Endothelial cell of umbilical vein (primary cell): ENCODE measurements at regions not wholly inside any gene's neighbourhood (a gene's known extent, or its start where the extent isn't known, plus 50 kb on each side); places are given as distances from the start of the nearest gene placed in this dataset.
A peak's percentile ranks its signal among the peaks of the same experiment; 100 is the strongest.

ENCODE experiments used
- BruUV-seq: library from RNA; stranded (reverse); fragments of 400-500 nt; replicated peaks from 2 replicates; lab custom pipeline; 2021; lab: Mats Ljungman, UMichigan
- CTCF ChIA-PET: fragments of 300-600, 350-600 bp; sonication (Branson Sonifier 250); formaldehyde crosslinking; loops from one replicate; lab custom pipeline; 2021; ENCODE audit warnings: antibody characterized with exemption, inconsistent platforms; lab: Charles Lee
- POLR2A ChIA-PET: fragments of 300-600, 350-600 bp; sonication (Branson Sonifier 250); formaldehyde crosslinking; loops from one replicate; lab custom pipeline; 2021; ENCODE audit warnings: antibody characterized with exemption, inconsistent platforms; lab: Charles Lee
- DNase-seq: peaks from one replicate; pipeline ENCODE4 v3.0.0-alpha.2; 2011; ENCODE audit warnings: low read depth, low spot score
- FAIRE-seq: peaks from 2 replicates; lab custom pipeline; 2011; peaks lifted over from hg19 to GRCh38; lab: Jason Lieb, UNC
- H2AFZ ChIP-seq: 2 replicates; pipeline ENCODE4 v1.6.0; 2012; ENCODE audit warnings: low read depth, low read length, control low read depth, inconsistent platforms
- H3K27ac ChIP-seq: 2 replicates; pipeline ENCODE4 v1.5.1; 2011; ENCODE audit warnings: low read depth, mild to moderate bottlenecking, control low read depth, low read length, moderate library complexity; ENCODE audit not compliant: insufficient read depth
- H3K27me3 ChIP-seq, 2 experiments: 2 replicates each; pipeline versions ENCODE4 v1.6.0 to v1.6.1; 2011; ENCODE audit warnings: low read length in 2 of 2, mixed read lengths in 1 of 2; ENCODE audit not compliant: control insufficient read depth in 2 of 2, insufficient read depth in 2 of 2
- H3K36me3 ChIP-seq, 2 experiments: 2 replicates in 1 of 2; 3 replicates in 1 of 2; pipeline ENCODE4 v1.5.1; 2011; ENCODE audit warnings: low read length in 2 of 2, mild to moderate bottlenecking in 1 of 2, moderate library complexity in 1 of 2; ENCODE audit not compliant: control insufficient read depth in 2 of 2, insufficient read depth in 2 of 2; ENCODE audit errors: extremely low read depth in 1 of 2
- H3K4me1 ChIP-seq: 3 replicates; pipeline ENCODE4 v1.5.1; 2011; ENCODE audit warnings: mild to moderate bottlenecking, low read length; ENCODE audit not compliant: control insufficient read depth, insufficient read depth; ENCODE audit errors: extremely low read depth
- H3K4me2 ChIP-seq: 2 replicates; pipeline ENCODE4 v1.6.1; 2011; ENCODE audit warnings: low read length, control low read depth, mixed read lengths; ENCODE audit not compliant: insufficient read depth
- H3K4me3 ChIP-seq, 3 experiments: fragments of 200-600 bp in 1 of 3; sonication (generic), shearing (Covaris generic) in 1 of 3; replicated peaks in 1 of 3; 2 replicates each; pipeline ENCODE4 v1.5.1; 2011 to 2016; ENCODE audit warnings: control low read depth in 3 of 3, low read length in 3 of 3, mild to moderate bottlenecking in 2 of 3, inconsistent platforms in 1 of 3, low read depth in 1 of 3, moderate library complexity in 1 of 3; ENCODE audit not compliant: insufficient read depth in 1 of 3
- H3K79me2 ChIP-seq: 2 replicates; pipeline ENCODE4 v1.6.0; 2012; ENCODE audit warnings: low read length, inconsistent platforms; ENCODE audit not compliant: control insufficient read depth, insufficient read depth
- H3K9ac ChIP-seq: replicated peaks from 2 replicates; pipeline ENCODE3; 2011; ENCODE audit warnings: low read length, control low read depth; ENCODE audit not compliant: insufficient read depth; ENCODE audit errors: extremely low read depth
- H3K9me1 ChIP-seq: replicated peaks from 3 replicates; pipeline ENCODE4 v1.6.0; 2011; ENCODE audit warnings: mild to moderate bottlenecking, low read length; ENCODE audit not compliant: control insufficient read depth, insufficient read depth; ENCODE audit errors: extremely low read depth
- H3K9me3 ChIP-seq: replicated peaks from 2 replicates; pipeline ENCODE4 v1.5.1; 2012; ENCODE audit warnings: low read length, inconsistent platforms; ENCODE audit not compliant: control insufficient read depth, insufficient read depth
- H4K20me1 ChIP-seq: replicated peaks from 2 replicates; pipeline ENCODE3; 2011; ENCODE audit warnings: mild to moderate bottlenecking, low read length; ENCODE audit not compliant: control insufficient read depth, insufficient read depth; ENCODE audit errors: extremely low read depth
- CTCF ChIP-seq, 2 donors: IDR thresholded peaks; 1 replicate in 1 of 2; 2 replicates in 1 of 2; pipeline ENCODE4 v1.5.1; 2011; ENCODE audit warnings: low read length in 2 of 2, mild to moderate bottlenecking in 2 of 2, moderate library complexity in 2 of 2, control low read depth in 1 of 2, inconsistent platforms in 1 of 2, low read depth in 1 of 2; ENCODE audit not compliant: insufficient read depth in 1 of 2; ENCODE audit errors: extremely low read depth in 1 of 2
- EZH2 ChIP-seq: IDR thresholded peaks from 2 replicates; pipeline ENCODE4 v1.6.1; 2012; ENCODE audit warnings: borderline replicate concordance, low read depth, mild to moderate bottlenecking, moderate library complexity, low read length, inconsistent platforms; ENCODE audit not compliant: severe bottlenecking
- FOS ChIP-seq: IDR thresholded peaks from 2 replicates; pipeline ENCODE4 v1.6.1; 2011; ENCODE audit warnings: mild to moderate bottlenecking, low read length, moderate library complexity, borderline replicate concordance; ENCODE audit not compliant: insufficient read depth
- GATA2 ChIP-seq: IDR thresholded peaks from 2 replicates; pipeline ENCODE4 v1.7.0; 2011; ENCODE audit warnings: low read depth, mild to moderate bottlenecking, moderate library complexity, mixed read lengths, low read length; ENCODE audit not compliant: insufficient read length, insufficient read depth
- JUN ChIP-seq: IDR thresholded peaks from 2 replicates; pipeline ENCODE4 v1.6.1; 2011; ENCODE audit warnings: borderline replicate concordance, low read depth; ENCODE audit not compliant: insufficient read length, insufficient read depth
- MAX ChIP-seq: IDR thresholded peaks from 2 replicates; pipeline ENCODE4 v1.6.1; 2011; ENCODE audit not compliant: insufficient read depth, insufficient read length
- MYC ChIP-seq: IDR thresholded peaks from one replicate; pipeline ENCODE4 v1.6.1; 2011; ENCODE audit warnings: mild to moderate bottlenecking, low read depth, low read length
- POLR2A ChIP-seq: IDR thresholded peaks from 2 replicates; pipeline ENCODE4 v1.6.1; 2012; ENCODE audit warnings: low read depth, mild to moderate bottlenecking, control low read depth, low read length
- POLR2AphosphoS5 ChIP-seq: IDR thresholded peaks from 2 replicates; pipeline ENCODE4 v1.6.1; 2012; ENCODE audit warnings: low read depth, mild to moderate bottlenecking, control low read depth, low read length, moderate library complexity; ENCODE audit not compliant: insufficient read depth
- dilution Hi-C: fragments of 300-500 bp; cut with MboI; formaldehyde crosslinking; loops from one replicate; pipeline ENCODE4 v1.15.0; 2019; ENCODE audit warnings: low sequenced_read_pairs; ENCODE audit not compliant: extremely low pct_ligation_motif_present
- intact Hi-C: fragments of 100-400 bp; cut with micrococcal nuclease; formaldehyde crosslinking; loops from one replicate; pipeline ENCODE4 v1.10.0; 2022

DNA sequence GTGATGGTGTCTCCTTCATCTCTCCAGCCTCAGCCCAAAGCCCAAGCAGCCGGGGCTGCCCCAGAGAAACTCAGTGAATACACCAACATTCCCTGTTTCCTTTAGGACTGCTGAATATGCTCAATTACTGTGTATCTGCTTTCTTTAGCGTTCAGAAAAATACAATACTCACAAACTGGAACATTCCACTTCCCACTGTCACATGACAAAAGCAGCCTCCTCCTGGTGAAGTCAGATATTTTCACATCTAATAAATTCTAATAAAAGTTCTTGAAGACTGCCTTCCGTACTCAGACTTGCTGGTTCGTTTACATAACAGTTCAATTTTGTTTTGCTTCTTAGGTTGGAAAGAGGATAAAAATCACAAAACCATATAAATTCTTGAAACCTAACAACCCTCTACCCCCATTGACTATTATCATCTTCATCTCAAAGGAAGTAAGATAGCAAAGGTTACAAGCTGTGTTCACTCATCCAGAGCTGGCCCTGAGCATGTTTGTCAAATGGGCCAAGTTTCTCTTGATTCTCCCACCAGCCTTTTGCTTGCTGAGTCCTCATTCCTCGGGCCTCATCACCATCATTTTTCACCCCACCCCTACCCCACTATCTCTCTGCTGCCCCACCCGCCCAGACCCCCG, 190.8 kb upstream of the HNRNPA3 start:
- no peak overlapping the region for H3K4me2 ChIP-seq
- BruUV-seq = no TSS peak
- no peak overlapping the region for H3K9ac ChIP-seq
- H3K9me3 ChIP-seq = no peaks in the 10 kb centered on the region
- no peaks in the 10 kb centered on the region for H3K9me1 ChIP-seq
- no peaks in the 10 kb centered on the region for H3K4me1 ChIP-seq
- H3K4me3 ChIP-seq = no peak overlapping the region
- dilution Hi-C loops (no loop called here), intact Hi-C loops (no loop called here)
- H3K36me3 ChIP-seq = no peaks in the 10 kb centered on the region
- no peak for FAIRE-seq
- H3K27me3 ChIP-seq = peaks cover 2 to 9% of the 10 kb centered on the region in 2 experiments
- POLR2A ChIA-PET = no interaction called here
- peak; percentile 2 for DNase-seq
- H4K20me1 ChIP-seq = no peaks in the 10 kb centered on the region
- H3K79me2 ChIP-seq = no peaks in the 10 kb centered on the region
- no peak for TF ChIP-seq CTCF (IDR thresholded peaks at IDR 0.05; ENCODE audit: extremely low read depth in 1 of 2, insufficient read depth in 1 of 2, low read depth in 1 of 2, low read length in 2 of 2)
- no peak for TF ChIP-seq GATA2
- no peak for TF ChIP-seq FOS
- TF ChIP-seq POLR2A = no peak
- no peak for TF ChIP-seq POLR2AphosphoS5
- TF ChIP-seq EZH2 = no peak
- TF ChIP-seq MAX = no peak
- TF ChIP-seq JUN = no peak
- TF ChIP-seq MYC = no peak
- no peak overlapping the region for H3K27ac ChIP-seq
- CTCF ChIA-PET = no interaction called here
- H2AFZ ChIP-seq = no peak overlapping the region
